GM06990 (cell line): ENCODE measurements at regions not wholly inside any gene's neighbourhood (a gene's known extent, or its start where the extent isn't known, plus 50 kb on each side); places are given as distances from the start of the nearest gene placed in this dataset.

Source experiments
- DNase-seq: peaks from one replicate; pipeline ENCODE4 v3.0.0-alpha.2; 2011; ENCODE audit not compliant: insufficient read length; ENCODE audit errors: extremely low read depth
- H3K27me3 ChIP-seq: replicated peaks from 2 replicates; pipeline ENCODE4 v1.6.0; 2011; ENCODE audit warnings: low read length; ENCODE audit not compliant: control insufficient read depth, insufficient read depth
- H3K36me3 ChIP-seq: 2 replicates; pipeline ENCODE4 v1.5.1; 2011; ENCODE audit warnings: low read length; ENCODE audit not compliant: control insufficient read depth, insufficient read depth
- H3K4me3 ChIP-seq: replicated peaks from 2 replicates; pipeline ENCODE4 v1.5.1; 2011; ENCODE audit warnings: low read depth, mild to moderate bottlenecking, control low read depth, low read length
- TF ChIP-seq, protein P1 (sequence below): IDR thresholded peaks from 2 replicates; pipeline ENCODE4 v1.5.1; 2011; ENCODE audit warnings: low read length, control low read depth, mild to moderate bottlenecking, inconsistent platforms; ENCODE audit not compliant: insufficient read depth, poor library complexity, severe bottlenecking

DNA sequence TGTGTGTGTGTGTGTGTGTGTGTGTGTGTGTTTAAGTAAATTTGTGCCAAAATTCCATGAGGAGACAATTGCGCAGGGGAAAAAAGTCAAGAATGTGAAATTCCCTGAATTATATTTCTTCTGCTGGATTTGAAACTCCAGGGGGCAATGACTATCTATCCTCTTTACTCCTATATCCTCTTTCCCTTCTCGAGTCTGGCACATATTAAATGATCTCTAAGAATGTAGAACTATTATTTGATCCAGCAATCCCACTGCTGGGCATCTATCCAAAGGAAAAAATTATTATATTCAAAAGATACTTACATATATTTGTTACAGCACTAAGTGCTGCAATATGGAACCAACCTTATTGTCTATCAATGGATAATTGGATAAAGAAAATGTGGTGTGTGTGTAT is 350.1 kb upstream of the ADAMTS9 start:
- DNase-seq = no peak
- Histone ChIP-seq H3K36me3 (no peaks in the 10 kb centered on the region), H3K4me3 (no peak overlapping the region), H3K27me3 (no peaks in the 10 kb centered on the region)
- TF ChIP-seq, protein P1, sequence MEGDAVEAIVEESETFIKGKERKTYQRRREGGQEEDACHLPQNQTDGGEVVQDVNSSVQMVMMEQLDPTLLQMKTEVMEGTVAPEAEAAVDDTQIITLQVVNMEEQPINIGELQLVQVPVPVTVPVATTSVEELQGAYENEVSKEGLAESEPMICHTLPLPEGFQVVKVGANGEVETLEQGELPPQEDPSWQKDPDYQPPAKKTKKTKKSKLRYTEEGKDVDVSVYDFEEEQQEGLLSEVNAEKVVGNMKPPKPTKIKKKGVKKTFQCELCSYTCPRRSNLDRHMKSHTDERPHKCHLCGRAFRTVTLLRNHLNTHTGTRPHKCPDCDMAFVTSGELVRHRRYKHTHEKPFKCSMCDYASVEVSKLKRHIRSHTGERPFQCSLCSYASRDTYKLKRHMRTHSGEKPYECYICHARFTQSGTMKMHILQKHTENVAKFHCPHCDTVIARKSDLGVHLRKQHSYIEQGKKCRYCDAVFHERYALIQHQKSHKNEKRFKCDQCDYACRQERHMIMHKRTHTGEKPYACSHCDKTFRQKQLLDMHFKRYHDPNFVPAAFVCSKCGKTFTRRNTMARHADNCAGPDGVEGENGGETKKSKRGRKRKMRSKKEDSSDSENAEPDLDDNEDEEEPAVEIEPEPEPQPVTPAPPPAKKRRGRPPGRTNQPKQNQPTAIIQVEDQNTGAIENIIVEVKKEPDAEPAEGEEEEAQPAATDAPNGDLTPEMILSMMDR = no peak

- no peaks in the 10 kb centered on the region for H3K27me3 ChIP-seq
- H3K36me3 ChIP-seq = no peaks in the 10 kb centered on the region
- TF ChIP-seq, protein P1 = no peak
- no peak overlapping the region for H3K4me3 ChIP-seq
- no peak for DNase-seq
These were observed 347.4 kb upstream of the ADAMTS9 start for GRCh38 chr3:65035246-65035645.

- DNase-seq = no peak
- TF ChIP-seq, protein P1 = no peak
- Histone ChIP-seq H3K27me3 (no peaks in the 10 kb centered on the region), H3K4me3 (no peak overlapping the region), H3K36me3 (no peaks in the 10 kb centered on the region)
These were observed 345.8 kb upstream of the ADAMTS9 start for GRCh38 chr3:65033576-65033975.

GRCh38 chr3:65030847-65031463 is 343.2 kb upstream of the ADAMTS9 start:
- Histone ChIP-seq H3K36me3 (no peaks in the 10 kb centered on the region), H3K4me3 (no peak overlapping the region), H3K27me3 (no peaks in the 10 kb centered on the region)
- peak; percentile 3 for DNase-seq
- TF ChIP-seq, protein P1 = no peak

DNA sequence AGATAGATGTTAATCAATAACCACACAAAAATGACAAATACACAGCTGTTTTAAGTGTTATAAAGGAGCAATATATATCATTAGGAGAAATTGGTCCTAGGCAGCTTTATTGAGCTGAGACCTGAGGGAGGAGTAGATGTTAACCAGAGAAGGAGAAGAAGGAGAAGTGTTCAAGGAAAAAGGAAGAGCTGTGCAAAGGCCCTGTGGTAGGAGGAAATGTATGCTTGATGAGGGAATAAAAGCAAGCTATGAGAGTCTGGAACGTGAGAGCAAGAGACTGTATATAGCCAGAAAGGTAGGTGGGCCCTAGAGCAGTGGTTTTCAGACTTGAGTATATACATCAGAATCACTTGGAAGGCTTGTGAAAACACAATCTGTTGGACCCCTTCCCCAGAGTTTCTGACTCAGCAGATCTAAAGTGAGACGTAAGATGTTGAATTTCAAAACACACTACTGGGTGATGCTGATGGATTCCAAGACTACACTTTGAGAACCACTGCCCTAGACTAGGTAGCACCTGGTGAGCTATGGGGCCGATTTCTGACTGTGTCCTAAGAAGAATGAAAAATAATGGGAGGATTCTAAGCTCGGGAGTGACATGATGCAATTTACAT is 342.3 kb upstream of the ADAMTS9 start:
- TF ChIP-seq, protein P1 = no peak
- Histone ChIP-seq H3K27me3 (no peaks in the 10 kb centered on the region), H3K36me3 (no peaks in the 10 kb centered on the region), H3K4me3 (no peak overlapping the region)
- DNase-seq = no peak
